ENCODE measurements at regions not wholly inside any gene's neighbourhood (a gene's known extent, or its start where the extent isn't known, plus 50 kb on each side); places are given as distances from the start of the nearest gene placed in this dataset.

DNA sequence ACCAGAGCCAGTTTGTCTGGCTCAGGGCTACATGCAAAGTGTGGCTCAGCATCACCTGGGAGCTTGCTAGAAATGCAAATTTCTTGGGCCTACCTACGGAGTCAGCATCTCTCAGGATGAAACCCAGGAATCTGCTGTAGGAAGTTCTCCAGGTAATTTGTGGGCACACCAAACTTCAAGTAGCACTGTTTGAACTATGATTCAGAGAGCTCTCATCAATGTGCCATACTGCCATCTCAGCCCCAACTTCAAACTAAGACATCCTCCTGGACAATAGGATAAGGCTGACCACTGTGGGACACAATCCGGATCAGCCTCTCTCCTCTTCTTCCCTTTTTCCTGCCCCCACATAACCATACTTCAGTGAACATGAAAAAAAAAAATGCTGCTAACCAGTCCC is 374.5 kb downstream of the METTL15 start:
- no peak for DNase-seq (ENCODE audit: low read depth in 2 of 2)

DNA sequence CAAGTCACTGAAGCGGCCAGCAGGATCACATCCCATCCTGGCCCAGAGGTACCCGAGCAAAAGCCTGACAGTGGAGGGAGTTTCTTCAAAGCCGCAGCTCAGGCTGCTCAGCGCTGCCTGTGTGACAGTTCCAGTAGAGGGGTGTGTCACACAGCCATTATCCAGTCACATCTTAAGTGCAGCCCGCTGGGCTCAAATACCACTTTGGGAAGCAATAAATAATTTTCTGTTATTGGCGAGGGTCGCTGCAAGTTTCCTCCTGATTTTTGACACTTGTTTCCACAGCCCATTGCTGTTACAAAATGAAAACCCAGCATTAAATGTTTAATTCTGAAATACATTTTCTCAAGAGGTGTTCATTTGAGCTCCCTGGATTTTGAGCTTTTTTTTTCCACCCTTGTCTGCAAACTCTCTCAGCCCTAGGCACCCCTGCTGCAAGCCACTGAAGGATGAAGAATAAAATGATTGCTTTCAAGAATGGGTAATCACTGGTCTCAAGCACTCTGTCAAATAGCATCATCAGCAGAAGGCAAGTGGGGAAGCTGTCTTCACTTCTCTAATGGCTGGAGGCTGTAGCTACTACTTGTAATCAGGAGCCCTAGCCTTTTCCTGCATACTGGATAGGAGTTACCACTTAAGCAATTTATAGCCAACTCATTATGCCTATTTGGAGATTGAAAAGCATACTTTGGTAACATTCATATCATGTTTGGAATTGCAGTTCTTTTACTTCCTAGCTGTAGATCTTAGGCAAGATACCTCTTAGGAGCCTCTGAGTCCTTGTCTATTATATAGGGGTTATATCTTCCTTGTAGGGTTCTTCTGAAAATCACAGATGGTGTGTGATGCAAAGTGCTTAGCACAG is 373.7 kb downstream of the METTL15 start:
- no peak for DNase-seq (ENCODE audit: low read depth in 2 of 2)

GRCh38 chr11:28480406-28480805 is 372.2 kb downstream of the METTL15 start:
- DNase-seq (ENCODE audit: low read depth in 2 of 2), result no peak

DNA sequence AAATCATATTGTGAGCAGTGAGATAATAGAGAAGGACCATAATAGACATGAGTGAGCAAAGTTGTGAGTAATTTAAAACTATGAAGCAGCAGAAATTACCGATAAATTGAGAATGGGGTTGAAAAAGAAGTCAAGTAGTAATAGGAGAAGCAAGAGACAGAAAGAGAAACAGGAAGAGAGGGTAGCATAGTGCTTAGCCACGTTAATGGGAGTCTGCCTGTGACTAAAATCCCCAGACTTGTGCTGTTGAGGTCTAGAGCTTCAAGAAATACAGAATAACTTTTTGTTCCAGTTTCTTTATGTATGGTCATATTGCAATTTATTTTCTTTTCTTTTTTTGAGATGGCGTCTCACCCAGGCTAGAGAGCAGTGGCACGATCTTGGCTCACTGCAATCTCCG is 368.7 kb downstream of the METTL15 start:
- no peak for DNase-seq (ENCODE audit: low read depth in 2 of 2)

- DNase-seq (ENCODE audit: low read depth in 2 of 2), result no peak
Observed at GRCh38 chr11:28476049-28476448, 367.9 kb downstream of the METTL15 start.

DNA sequence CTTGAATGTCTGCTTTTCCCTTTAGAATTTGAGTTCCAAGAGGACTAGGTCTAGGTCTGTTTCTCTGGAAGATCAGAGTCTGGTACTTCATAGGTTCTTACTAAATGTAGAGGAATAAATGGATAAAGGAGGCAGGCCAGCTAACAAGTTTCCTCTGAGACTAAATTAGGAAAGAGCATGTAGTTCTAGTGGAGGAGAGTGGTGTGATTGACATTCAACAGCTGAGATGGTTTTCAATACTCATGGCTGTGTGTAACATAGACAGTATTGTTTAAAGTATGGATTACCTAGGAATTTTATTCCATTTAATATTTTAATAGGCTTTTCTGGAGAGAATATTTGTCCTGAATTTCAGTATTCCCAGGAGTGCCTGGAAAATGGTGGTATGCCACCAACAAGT is 364.7 kb downstream of the METTL15 start:
- no peak for DNase-seq (ENCODE audit: low read depth in 2 of 2)

- DNase-seq (ENCODE audit: low read depth in 2 of 2), result no peak
Observed at GRCh38 chr11:28471537-28471936, 363.3 kb downstream of the METTL15 start.

- DNase-seq (ENCODE audit: low read depth in 2 of 2), result no peak
Observed at GRCh38 chr11:28470180-28470579, 362.0 kb downstream of the METTL15 start.

DNA sequence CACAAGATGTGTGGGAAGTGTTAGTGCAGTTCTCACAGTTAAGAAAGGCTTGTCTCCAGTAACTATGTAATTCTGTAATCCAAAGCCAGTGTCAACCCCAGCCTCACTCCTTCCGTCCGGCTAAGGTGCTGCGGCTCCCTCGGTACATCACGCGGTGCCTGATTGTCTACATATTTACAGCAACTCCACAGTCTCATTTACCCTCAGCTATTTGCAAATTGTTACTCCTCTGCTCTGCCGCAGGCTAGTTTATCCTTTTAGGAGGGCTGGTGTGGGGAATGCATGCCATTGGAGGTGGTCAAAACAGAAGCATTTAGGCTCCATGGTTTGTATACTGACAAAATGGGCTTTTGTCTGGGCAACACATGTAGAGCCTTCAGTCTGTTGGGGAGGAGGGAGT is 358.3 kb downstream of the METTL15 start:
- DNase-seq (ENCODE audit: low read depth in 2 of 2), result no peak

GRCh38 chr11:28464252-28464867 is 356.2 kb downstream of the METTL15 start:
- DNase-seq (ENCODE audit: low read depth in 2 of 2), result no peak

GRCh38 chr11:28463826-28464225 is 355.6 kb downstream of the METTL15 start:
- DNase-seq (ENCODE audit: low read depth in 2 of 2), result no peak

DNA sequence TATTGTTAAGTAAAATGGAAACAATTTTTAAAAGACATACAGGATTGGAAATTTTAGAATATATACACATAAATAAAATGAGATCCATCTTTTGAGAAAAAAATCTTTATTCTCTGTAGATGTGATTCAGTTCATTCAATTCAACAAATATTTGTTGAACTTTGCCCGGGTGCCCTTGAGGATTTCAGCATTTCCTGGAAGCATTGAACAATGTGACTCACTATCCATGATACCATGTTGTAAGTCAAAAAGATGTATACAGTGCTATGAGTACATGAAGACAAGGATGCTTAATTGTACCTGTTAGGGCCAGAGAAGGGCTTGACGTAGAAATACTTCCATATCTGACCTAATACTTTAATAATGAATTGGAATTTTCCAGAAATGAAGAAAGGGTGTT is 353.7 kb downstream of the METTL15 start:
- DNase-seq (ENCODE audit: low read depth in 2 of 2), result no peak

DNA sequence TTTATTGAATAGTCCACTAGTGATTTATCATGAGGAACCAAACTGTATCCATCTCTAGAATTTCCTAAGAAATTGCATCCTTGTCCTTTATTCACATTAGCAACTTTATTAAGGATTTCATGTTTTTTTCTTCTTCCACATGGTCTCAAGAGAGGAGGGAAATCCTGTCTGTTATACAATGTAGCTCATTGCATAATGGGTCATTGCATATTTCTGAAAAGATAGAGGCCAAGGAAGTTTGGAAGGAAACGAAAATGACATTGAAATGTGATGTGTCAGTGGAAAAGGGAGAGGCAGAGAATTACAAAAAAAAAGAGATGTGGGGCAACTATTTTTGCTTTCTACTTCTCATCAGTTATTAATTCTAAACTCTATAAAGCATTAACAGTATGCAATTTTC is 353.1 kb downstream of the METTL15 start:
- DNase-seq (ENCODE audit: low read depth in 2 of 2), result no peak

DNA sequence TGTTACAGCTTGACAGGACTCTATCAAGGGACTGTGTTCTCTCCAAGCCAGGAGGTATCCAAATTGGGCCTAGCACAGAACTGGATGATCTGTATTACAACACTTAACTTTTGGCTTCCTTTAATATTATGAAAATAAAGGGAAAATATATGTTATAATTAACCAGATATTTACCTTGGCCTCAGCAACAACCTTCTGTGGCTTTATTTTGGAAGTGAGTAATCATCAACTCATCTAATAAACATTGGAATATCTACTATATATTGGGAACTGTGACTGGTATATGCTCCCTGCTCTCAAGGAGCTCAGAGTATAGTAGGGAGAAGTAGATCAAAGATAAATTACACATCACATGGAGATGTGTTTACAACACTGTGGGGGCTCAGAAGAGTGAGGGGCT is 352.2 kb downstream of the METTL15 start:
- no peak for DNase-seq (ENCODE audit: low read depth in 2 of 2)

- DNase-seq (ENCODE audit: low read depth in 2 of 2), result no peak
Observed at GRCh38 chr11:28459912-28460311, 351.7 kb downstream of the METTL15 start.

DNA sequence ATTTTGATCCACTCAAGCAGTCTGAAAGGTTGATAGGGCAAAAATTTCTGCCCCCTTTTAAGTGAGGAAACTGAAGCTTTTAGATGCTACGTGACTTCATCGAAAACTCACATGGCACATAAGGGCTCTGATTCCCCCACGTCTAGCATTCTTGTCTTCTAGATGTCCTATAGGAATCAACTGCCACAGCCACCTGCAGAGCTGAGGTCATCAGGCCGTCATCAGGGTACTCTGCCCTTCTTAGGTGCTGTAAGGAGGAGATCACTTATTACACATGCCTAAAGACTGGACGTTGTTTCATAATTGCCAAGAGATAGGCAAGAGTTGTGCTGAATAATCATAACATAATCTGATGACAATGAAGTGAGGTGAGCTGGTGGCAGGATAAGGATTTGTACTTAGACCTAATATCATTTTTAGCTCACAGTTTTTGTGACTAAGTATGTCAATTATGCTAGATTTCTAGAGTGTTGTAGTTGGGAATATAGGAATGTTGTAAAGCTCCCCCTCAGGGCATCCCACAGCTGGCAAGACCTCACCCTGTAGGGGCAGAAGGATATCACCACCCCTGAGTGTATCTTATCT is 349.4 kb downstream of the METTL15 start:
- no peak for DNase-seq (ENCODE audit: low read depth in 2 of 2)

DNA sequence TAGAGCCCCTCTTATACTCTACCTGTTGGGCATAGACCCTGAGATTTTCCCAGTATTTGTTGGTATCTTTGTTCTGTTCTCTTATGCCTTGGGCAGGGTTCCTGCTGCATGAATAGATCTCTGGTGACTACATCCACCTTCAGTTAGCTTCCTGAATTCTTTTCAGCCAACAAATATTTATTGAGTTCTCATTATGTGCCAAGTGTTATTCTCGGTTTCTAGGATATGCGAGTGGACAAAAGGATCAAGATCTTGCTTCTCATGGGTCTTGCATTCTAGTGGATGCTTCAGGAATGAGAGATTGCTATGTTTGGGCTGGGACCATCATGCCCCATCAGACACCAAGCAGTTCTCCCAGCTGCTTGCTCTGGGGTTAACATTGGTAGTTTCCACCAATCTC is 340.0 kb downstream of the METTL15 start:
- DNase-seq (ENCODE audit: low read depth in 2 of 2), result no peak

- no peak for DNase-seq (ENCODE audit: low read depth in 2 of 2)
Observed at GRCh38 chr11:28447226-28447625, 339.0 kb downstream of the METTL15 start.

DNA sequence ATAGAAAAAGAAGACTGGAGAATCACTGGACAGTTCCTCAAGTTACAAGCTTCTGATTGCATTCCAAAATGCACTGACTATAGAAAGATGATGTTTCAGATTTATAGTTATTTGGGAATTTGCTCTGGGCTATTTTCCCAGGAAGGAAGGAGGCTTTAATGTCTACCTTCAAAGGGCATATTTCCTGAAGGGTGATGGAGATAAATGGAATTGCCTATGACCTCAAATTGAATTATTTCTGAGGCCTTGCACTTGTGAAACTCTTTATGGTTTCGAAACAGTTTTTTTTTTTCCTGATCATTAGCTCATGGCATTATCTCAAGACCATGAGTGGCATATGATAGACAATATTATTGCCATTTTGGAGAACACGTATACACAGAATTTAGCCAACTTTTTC is 333.9 kb downstream of the METTL15 start:
- no peak for DNase-seq (ENCODE audit: low read depth in 2 of 2)

DNA sequence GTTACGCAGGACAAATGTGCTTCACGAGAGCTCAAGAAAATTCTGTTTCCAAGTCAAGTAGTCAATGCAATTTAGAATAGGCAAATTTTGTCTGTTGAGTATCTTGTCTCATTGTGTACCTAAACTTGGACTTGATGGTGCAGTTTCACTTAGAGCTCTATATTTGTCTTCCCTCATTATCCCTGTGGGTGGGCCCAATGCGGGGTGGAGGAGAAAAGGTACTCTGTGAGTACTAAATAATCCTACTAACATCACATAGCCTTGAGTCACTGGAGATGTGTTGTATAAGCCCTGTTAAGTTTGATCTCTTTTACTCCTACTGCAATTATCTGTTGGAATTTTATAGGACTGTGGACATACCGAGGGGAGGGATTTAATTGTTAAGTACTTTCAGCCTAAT is 331.2 kb downstream of the METTL15 start:
- no peak for DNase-seq (ENCODE audit: low read depth in 2 of 2)

GRCh38 chr11:28420099-28420498 is 311.9 kb downstream of the METTL15 start:
- DNase-seq (ENCODE audit: low read depth in 2 of 2), result no peak

GRCh38 chr11:28417601-28418323 is 309.6 kb downstream of the METTL15 start:
- DNase-seq (ENCODE audit: low read depth in 2 of 2), result no peak

Data from stimulated activated CD4-positive, alpha-beta T cell treated with anti-CD3 and anti-CD28 coated beads, Interleukin-12 subunit alpha, Interleukin-12 subunit beta, amount 100 ng/mL, for 24 hours (primary cell).